ENCODE measurements at regions not wholly inside any gene's neighbourhood (a gene's known extent, or its start where the extent isn't known, plus 50 kb on each side); places are given as distances from the start of the nearest gene placed in this dataset.

DNA sequence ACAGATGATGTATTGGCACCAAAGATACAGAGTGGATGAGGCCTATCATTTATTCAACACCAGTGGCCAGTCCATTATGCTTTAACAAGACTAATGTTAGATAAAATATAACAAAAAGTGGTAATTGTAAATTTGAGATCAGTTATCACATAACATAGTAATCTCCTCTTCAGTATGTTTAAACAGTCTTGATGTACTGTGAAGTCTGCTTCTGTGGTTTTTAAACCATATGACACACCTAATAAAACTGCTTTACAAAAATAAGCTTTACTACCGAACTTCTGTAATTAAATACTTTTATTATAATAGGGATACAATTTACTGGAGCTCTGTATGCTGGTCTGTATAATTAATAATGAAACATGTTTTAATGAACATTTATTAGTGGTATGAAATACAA lies 2156.1 kb upstream of the CELF4 start:
- FAIRE-seq (no peak), ATAC-seq (no peak), DNase-seq (ENCODE audit: low read depth, low spot score) (no peak)
- H4K20me1 ChIP-seq (ENCODE audit: control insufficient read depth, insufficient read depth): no peaks in the 10 kb centered on the region
- no TSS peak for BruUV-seq (replicated peaks)
- no peak overlapping the region for H3K27ac ChIP-seq (ENCODE audit: control insufficient read depth, insufficient read depth)
- no peak overlapping the region for H3K9ac ChIP-seq (ENCODE audit: control insufficient read depth, insufficient read depth, low read length)
- in situ Hi-C loops (cut with MboI) (no loop called here), intact Hi-C loops (cut with micrococcal nuclease; ENCODE audit: unreplicated experiment) (no loop called here)
- no peaks in the 10 kb centered on the region for H3K4me1 ChIP-seq (ENCODE audit: control insufficient read depth, insufficient read depth, low read length)
- H3K27me3 ChIP-seq (replicated peaks in 1 of 2; ENCODE audit: control insufficient read depth in 2 of 2, insufficient read depth in 2 of 2, low read length in 1 of 2): no peaks in the 10 kb centered on the region
- RAD21 ChIA-PET (ENCODE audit: unreplicated experiment): no interaction called here
- WGBS (ENCODE audit: insufficient coverage, insufficient replicate concordance, low lambda C conversion rate, missing lambda C conversion rate): 0% methylated on average over 1 of the region's 1 CpG
- no peak overlapping the region for H3K4me2 ChIP-seq (ENCODE audit: control insufficient read depth, insufficient read depth)
- H3K9me3 ChIP-seq (replicated peaks; ENCODE audit: control insufficient read depth, insufficient read depth, low read length): no peaks in the 10 kb centered on the region
- H3K36me3 ChIP-seq (ENCODE audit: control insufficient read depth in 2 of 2, insufficient read depth in 2 of 2, low read length in 1 of 2): no peaks in the 10 kb centered on the region
- POLR2A ChIA-PET: no interaction called here
- TF ChIP-seq RAD51 (IDR thresholded peaks at IDR 0.05): no peak
- no peak for TF ChIP-seq ASH2L (IDR thresholded peaks at IDR 0.05; ENCODE audit: borderline replicate concordance, low read depth)
- TF ChIP-seq, protein P1, sequence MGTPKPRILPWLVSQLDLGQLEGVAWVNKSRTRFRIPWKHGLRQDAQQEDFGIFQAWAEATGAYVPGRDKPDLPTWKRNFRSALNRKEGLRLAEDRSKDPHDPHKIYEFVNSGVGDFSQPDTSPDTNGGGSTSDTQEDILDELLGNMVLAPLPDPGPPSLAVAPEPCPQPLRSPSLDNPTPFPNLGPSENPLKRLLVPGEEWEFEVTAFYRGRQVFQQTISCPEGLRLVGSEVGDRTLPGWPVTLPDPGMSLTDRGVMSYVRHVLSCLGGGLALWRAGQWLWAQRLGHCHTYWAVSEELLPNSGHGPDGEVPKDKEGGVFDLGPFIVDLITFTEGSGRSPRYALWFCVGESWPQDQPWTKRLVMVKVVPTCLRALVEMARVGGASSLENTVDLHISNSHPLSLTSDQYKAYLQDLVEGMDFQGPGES (IDR thresholded peaks at IDR 0.05): no peak
- no peak for TF ChIP-seq IKZF2 (IDR thresholded peaks at IDR 0.05)
- TF ChIP-seq CBX5 (IDR thresholded peaks at IDR 0.05; ENCODE audit: low read depth): no peak
- TF ChIP-seq, protein P2, sequence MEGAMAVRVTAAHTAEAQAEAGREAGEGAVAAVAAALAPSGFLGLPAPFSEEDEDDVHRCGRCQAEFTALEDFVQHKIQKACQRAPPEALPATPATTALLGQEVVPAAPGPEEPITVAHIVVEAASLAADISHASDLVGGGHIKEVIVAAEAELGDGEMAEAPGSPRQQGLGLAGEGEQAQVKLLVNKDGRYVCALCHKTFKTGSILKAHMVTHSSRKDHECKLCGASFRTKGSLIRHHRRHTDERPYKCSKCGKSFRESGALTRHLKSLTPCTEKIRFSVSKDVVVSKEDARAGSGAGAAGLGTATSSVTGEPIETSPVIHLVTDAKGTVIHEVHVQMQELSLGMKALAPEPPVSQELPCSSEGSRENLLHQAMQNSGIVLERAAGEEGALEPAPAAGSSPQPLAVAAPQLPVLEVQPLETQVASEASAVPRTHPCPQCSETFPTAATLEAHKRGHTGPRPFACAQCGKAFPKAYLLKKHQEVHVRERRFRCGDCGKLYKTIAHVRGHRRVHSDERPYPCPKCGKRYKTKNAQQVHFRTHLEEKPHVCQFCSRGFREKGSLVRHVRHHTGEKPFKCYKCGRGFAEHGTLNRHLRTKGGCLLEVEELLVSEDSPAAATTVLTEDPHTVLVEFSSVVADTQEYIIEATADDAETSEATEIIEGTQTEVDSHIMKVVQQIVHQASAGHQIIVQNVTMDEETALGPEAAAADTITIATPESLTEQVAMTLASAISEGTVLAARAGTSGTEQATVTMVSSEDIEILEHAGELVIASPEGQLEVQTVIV (IDR thresholded peaks at IDR 0.05; ENCODE audit: borderline replicate concordance, partially characterized antibody): no peak
- TF ChIP-seq, protein P3, sequence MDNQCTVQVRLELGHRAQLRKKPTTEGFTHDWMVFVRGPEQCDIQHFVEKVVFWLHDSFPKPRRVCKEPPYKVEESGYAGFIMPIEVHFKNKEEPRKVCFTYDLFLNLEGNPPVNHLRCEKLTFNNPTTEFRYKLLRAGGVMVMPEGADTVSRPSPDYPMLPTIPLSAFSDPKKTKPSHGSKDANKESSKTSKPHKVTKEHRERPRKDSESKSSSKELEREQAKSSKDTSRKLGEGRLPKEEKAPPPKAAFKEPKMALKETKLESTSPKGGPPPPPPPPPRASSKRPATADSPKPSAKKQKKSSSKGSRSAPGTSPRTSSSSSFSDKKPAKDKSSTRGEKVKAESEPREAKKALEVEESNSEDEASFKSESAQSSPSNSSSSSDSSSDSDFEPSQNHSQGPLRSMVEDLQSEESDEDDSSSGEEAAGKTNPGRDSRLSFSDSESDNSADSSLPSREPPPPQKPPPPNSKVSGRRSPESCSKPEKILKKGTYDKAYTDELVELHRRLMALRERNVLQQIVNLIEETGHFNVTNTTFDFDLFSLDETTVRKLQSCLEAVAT (IDR thresholded peaks at IDR 0.05): no peak
- TF ChIP-seq NFXL1 (IDR thresholded peaks at IDR 0.05; ENCODE audit: borderline replicate concordance): no peak
- no peak for TF ChIP-seq LARP7 (IDR thresholded peaks at IDR 0.05)
- no peak for TF ChIP-seq CBX3 (IDR thresholded peaks at IDR 0.05; ENCODE audit: borderline replicate concordance, low read depth)
- TF ChIP-seq RCOR1 (conservative IDR thresholded peaks at IDR 0.05; ENCODE audit: low read depth, low read length): no peak
- TF ChIP-seq EZH2 (IDR thresholded peaks at IDR 0.05; ENCODE audit: borderline replicate concordance, control insufficient read depth, low read depth, low read length): no peak
- no peak for TF ChIP-seq ZNF274 (IDR thresholded peaks at IDR 0.05; ENCODE audit: insufficient read depth, insufficient read length)
- no peak for TF ChIP-seq NRF1 (conservative IDR thresholded peaks at IDR 0.05; ENCODE audit: low read depth, low read length)
- SMC1A ChIA-PET (ENCODE audit: uncharacterized antibody, unreplicated experiment): interaction anchor here (1.4 kb wide), 1 partner anchor 439 kb away, joined by 3 read pairs; no protein-coding TSS in a partner anchor
- H3K4me3 ChIP-seq: no peak overlapping the region
- no peaks in the 10 kb centered on the region for H3K79me2 ChIP-seq (ENCODE audit: control insufficient read depth, insufficient read depth, low read length)
- H2AFZ ChIP-seq (ENCODE audit: control insufficient read depth, low read depth, low read length): no peak overlapping the region
- CTCF ChIA-PET: no interaction called here

All from GM12878 (cell line).